GM12878 (cell line): ENCODE measurements at regions not wholly inside any gene's neighbourhood (a gene's known extent, or its start where the extent isn't known, plus 50 kb on each side); places are given as distances from the start of the nearest gene placed in this dataset.

ENCODE experiments used
- ATAC-seq: fragments of 200-7000 bp; cut with Tn5 transposase; 3 replicates; pipeline ENCODE4 v1.9.1; 2020; ENCODE audit warnings: mild to moderate bottlenecking, moderate library complexity
- BruUV-seq: library from RNA; stranded (reverse); fragments of 400-500 nt; replicated peaks from 2 replicates; lab custom pipeline; 2021; lab: Mats Ljungman, UMichigan
- CTCF ChIA-PET: fragments of 300-600 bp; sonication (Branson Sonifier 250); formaldehyde crosslinking; extraction: SDS; loops from one replicate; lab custom pipeline; 2021; ENCODE audit warnings: inconsistent platforms; lab: Yijun Ruan, JAX
- POLR2A ChIA-PET: fragments of 350-600 bp; formaldehyde crosslinking; extraction: SDS; loops from one replicate; lab custom pipeline; 2021; ENCODE audit warnings: inconsistent platforms; lab: Charles Lee
- RAD21 ChIA-PET: fragments of 300-600 bp; sonication (Branson Sonifier 250); formaldehyde crosslinking; loops from one replicate; lab custom pipeline; 2023; ENCODE audit warnings: antibody characterized with exemption; ENCODE audit not compliant: unreplicated experiment; lab: Charles Lee
- SMC1A ChIA-PET: fragments of 300-600 bp; sonication (Branson Sonifier 250); formaldehyde crosslinking; loops from one replicate; lab custom pipeline; 2023; ENCODE audit not compliant: unreplicated experiment, uncharacterized antibody; lab: Charles Lee
- DNase-seq: peaks from one replicate; pipeline ENCODE4 v3.0.0-alpha.2; 2011; ENCODE audit warnings: low read depth, low spot score
- FAIRE-seq: peaks from 3 replicates; lab custom pipeline; 2011; peaks lifted over from hg19 to GRCh38; lab: Jason Lieb, UNC
- H2AFZ ChIP-seq: 2 replicates; pipeline ENCODE4 v1.6.0; 2011; ENCODE audit warnings: low read depth, low read length, control low read depth; ENCODE audit not compliant: control insufficient read depth
- H3K27ac ChIP-seq: 2 replicates; pipeline ENCODE4 v1.5.1; 2011; ENCODE audit warnings: control low read depth; ENCODE audit not compliant: control insufficient read depth, insufficient read depth
- H3K27me3 ChIP-seq, 2 experiments: replicated peaks in 1 of 2; 2 replicates each; pipeline versions ENCODE4 v1.6.0 to v1.6.1; 2011; ENCODE audit warnings: low read length in 1 of 2; ENCODE audit not compliant: control insufficient read depth in 2 of 2, insufficient read depth in 2 of 2
- H3K36me3 ChIP-seq, 2 experiments: 2 replicates each; pipeline ENCODE4 v1.5.1; 2011; ENCODE audit warnings: low read length in 1 of 2; ENCODE audit not compliant: control insufficient read depth in 2 of 2, insufficient read depth in 2 of 2
- H3K4me1 ChIP-seq: 2 replicates; pipeline ENCODE4 v1.6.1; 2011; ENCODE audit warnings: mild to moderate bottlenecking, low read length, moderate library complexity, mixed read lengths; ENCODE audit not compliant: control insufficient read depth, insufficient read depth
- H3K4me2 ChIP-seq: 2 replicates; pipeline ENCODE4 v1.6.0; 2011; ENCODE audit warnings: control low read depth; ENCODE audit not compliant: control insufficient read depth, insufficient read depth
- H3K4me3 ChIP-seq: fragments of 200-600 bp; sonication (generic); 2 replicates; pipeline ENCODE4 v1.5.1; 2016
- H3K79me2 ChIP-seq: 2 replicates; pipeline ENCODE4 v1.6.0; 2011; ENCODE audit warnings: low read length; ENCODE audit not compliant: control insufficient read depth, insufficient read depth
- H3K9ac ChIP-seq: 2 replicates; pipeline ENCODE4 v1.8.0; 2011; ENCODE audit warnings: low read length, control low read depth, mixed read lengths; ENCODE audit not compliant: control insufficient read depth, insufficient read depth
- H3K9me3 ChIP-seq: replicated peaks from 3 replicates; pipeline ENCODE4 v1.5.1; 2011; ENCODE audit warnings: mild to moderate bottlenecking, low read length; ENCODE audit not compliant: control insufficient read depth, insufficient read depth
- H4K20me1 ChIP-seq: 2 replicates; pipeline ENCODE4 v1.6.0; 2011; ENCODE audit not compliant: control insufficient read depth, insufficient read depth
- ASH2L ChIP-seq: fragments of 300-600, 200-600 bp; sonication (generic); IDR thresholded peaks from 2 replicates; pipeline ENCODE4 v1.6.1; 2017; ENCODE audit warnings: low read depth, mild to moderate bottlenecking, borderline replicate concordance
- BHLHE40 ChIP-seq, 2 experiments: fragments of 450-650 bp in 1 of 2; IDR thresholded peaks; 2 replicates each; pipeline ENCODE4 v1.6.1; 2011 to 2017; ENCODE audit warnings: low read depth in 2 of 2, borderline replicate concordance in 1 of 2, improper control_type of control experiment in 1 of 2, low read length in 1 of 2, mild to moderate bottlenecking in 1 of 2
- IKZF1 ChIP-seq: fragments of 450-650 bp; conservative IDR thresholded peaks from 2 replicates; pipeline ENCODE4 v1.6.1; 2017; ENCODE audit warnings: antibody characterized with exemption, mild to moderate bottlenecking
- MEF2B ChIP-seq: fragments of 450-650 bp; IDR thresholded peaks from 2 replicates; pipeline ENCODE4 v1.6.1; 2018; ENCODE audit warnings: mild to moderate bottlenecking, moderate library complexity; ENCODE audit not compliant: partially characterized antibody, poor library complexity, severe bottlenecking
- PAX5 ChIP-seq: IDR thresholded peaks from 2 replicates; pipeline ENCODE4 v1.6.1; 2011; ENCODE audit warnings: low read depth, low read length, borderline replicate concordance
- RUNX3 ChIP-seq: IDR thresholded peaks from 2 replicates; pipeline ENCODE4 v1.6.1; 2012; ENCODE audit warnings: low read length, inconsistent platforms
- ZNF274 ChIP-seq: IDR thresholded peaks from one replicate; pipeline ENCODE4 v1.8.0; 2011; ENCODE audit not compliant: insufficient read length, insufficient read depth
- WGBS: methylation state at CpG from one replicate; pipeline ENCODE4 v1.1.6; 2016; ENCODE audit warnings: low lambda C conversion rate; ENCODE audit not compliant: insufficient replicate concordance, insufficient coverage; ENCODE audit errors: missing lambda C conversion rate; 5-methylcytosine and 5-hydroxymethylcytosine counted together
- in situ Hi-C: fragments of 300-500 bp; cut with MboI; formaldehyde crosslinking; loops from 9 replicates; pipeline ENCODE4 v1.14.3; 2018; ENCODE audit warnings: mixed read lengths
- intact Hi-C: fragments of 100-400 bp; cut with micrococcal nuclease; formaldehyde crosslinking; loops from one replicate; pipeline ENCODE4 v1.14.2; 2022; ENCODE audit not compliant: unreplicated experiment
- TF ChIP-seq, protein P1 (sequence below): fragments of 450-650 bp; IDR thresholded peaks from 2 replicates; pipeline ENCODE4 v1.6.1; 2017; ENCODE audit warnings: mild to moderate bottlenecking, moderate library complexity
- TF ChIP-seq, protein P2 (sequence below): fragments of 450-650 bp; formaldehyde crosslinking; IDR thresholded peaks from 2 replicates; pipeline ENCODE4 v1.4.0; 2022; ENCODE audit warnings: mild to moderate bottlenecking, moderate library complexity

DNA sequence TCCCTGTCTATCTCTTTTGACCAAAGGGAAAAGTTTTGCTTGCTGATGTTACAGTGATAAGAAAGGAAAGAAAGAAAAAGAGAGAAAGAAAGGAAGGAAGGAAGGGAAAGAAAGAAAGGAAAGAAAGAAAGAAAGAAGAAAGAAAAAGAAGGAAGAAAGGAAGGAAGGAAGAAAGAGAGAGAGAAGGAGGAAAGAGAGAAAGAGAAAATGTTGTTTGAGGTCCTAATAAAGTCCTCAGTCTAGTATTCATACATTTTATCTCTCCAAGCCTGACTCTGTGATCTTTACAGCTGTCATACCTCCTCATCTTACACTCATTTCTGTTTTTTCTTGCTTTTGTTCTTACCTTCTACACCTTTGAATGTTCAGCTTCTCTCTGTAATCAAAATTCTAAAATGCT, 111.4 kb upstream of the MBNL1 start (continued):
- TF ChIP-seq, protein P1, sequence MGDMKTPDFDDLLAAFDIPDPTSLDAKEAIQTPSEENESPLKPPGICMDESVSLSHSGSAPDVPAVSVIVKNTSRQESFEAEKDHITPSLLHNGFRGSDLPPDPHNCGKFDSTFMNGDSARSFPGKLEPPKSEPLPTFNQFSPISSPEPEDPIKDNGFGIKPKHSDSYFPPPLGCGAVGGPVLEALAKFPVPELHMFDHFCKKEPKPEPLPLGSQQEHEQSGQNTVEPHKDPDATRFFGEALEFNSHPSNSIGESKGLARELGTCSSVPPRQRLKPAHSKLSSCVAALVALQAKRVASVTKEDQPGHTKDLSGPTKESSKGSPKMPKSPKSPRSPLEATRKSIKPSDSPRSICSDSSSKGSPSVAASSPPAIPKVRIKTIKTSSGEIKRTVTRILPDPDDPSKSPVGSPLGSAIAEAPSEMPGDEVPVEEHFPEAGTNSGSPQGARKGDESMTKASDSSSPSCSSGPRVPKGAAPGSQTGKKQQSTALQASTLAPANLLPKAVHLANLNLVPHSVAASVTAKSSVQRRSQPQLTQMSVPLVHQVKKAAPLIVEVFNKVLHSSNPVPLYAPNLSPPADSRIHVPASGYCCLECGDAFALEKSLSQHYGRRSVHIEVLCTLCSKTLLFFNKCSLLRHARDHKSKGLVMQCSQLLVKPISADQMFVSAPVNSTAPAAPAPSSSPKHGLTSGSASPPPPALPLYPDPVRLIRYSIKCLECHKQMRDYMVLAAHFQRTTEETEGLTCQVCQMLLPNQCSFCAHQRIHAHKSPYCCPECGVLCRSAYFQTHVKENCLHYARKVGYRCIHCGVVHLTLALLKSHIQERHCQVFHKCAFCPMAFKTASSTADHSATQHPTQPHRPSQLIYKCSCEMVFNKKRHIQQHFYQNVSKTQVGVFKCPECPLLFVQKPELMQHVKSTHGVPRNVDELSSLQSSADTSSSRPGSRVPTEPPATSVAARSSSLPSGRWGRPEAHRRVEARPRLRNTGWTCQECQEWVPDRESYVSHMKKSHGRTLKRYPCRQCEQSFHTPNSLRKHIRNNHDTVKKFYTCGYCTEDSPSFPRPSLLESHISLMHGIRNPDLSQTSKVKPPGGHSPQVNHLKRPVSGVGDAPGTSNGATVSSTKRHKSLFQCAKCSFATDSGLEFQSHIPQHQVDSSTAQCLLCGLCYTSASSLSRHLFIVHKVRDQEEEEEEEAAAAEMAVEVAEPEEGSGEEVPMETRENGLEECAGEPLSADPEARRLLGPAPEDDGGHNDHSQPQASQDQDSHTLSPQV, result no peak
- no peak for TF ChIP-seq PAX5
- no peak for TF ChIP-seq BHLHE40 (IDR thresholded peaks at IDR 0.05; ENCODE audit: borderline replicate concordance in 1 of 2, low read depth in 2 of 2, low read length in 1 of 2)
- no peak for TF ChIP-seq RUNX3
- TF ChIP-seq MEF2B, result no peak

DNA sequence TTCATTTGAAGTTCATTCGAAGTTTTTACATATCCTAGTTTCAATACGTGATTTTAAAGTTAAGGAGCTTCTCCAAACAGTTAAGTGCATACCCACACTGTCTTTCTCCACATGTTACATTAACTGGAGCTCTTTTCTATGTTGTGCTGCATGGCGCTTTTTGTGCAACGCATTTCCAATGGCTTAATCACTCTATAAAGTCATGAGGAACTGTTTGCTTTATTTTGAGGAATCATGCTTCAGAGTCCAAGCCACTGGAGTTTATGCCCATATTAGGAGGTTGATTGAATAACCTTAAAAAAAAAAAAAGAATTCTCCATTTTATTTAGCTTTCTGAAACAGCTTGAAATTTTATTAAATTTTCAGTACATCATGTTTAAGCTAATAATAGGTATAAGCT, 109.4 kb upstream of the MBNL1 start:
- ChIA-PET RAD21 (interaction anchor here (0.7 kb wide), 1 partner anchor 88 kb away, joined by 3 read pairs; no protein-coding TSS in a partner anchor), POLR2A (interaction anchor here (0.6 kb wide), 1 partner anchor 247 kb away, joined by 3 read pairs; no protein-coding TSS in a partner anchor), SMC1A (interaction anchor here (0.8 to 2.0 kb wide), 8 partner anchors 15 to 289 kb away, joined by 3 to 5 read pairs (median 3); no protein-coding TSS in a partner anchor), CTCF (interaction anchor here (1.0 to 2.2 kb wide), 6 partner anchors 11 to 313 kb away, joined by 3 to 10 read pairs (median 6); no protein-coding TSS in a partner anchor)
- Histone ChIP-seq H3K36me3 (no peaks in the 10 kb centered on the region), H4K20me1 (no peaks in the 10 kb centered on the region), H3K4me2 (no peak overlapping the region), H3K9me3 (no peaks in the 10 kb centered on the region), H3K4me3 (no peak overlapping the region), H3K79me2 (no peaks in the 10 kb centered on the region), H3K27ac (no peak overlapping the region), H2AFZ (no peak overlapping the region), H3K9ac (no peak overlapping the region), H3K27me3 (no peaks in the 10 kb centered on the region), H3K4me1 (peaks cover 3% of the 10 kb centered on the region; the same call in 1 of the 2 replicates)
- in situ Hi-C loops (no loop called here), intact Hi-C loops (no loop called here)
- no peak for TF ChIP-seq IKZF1
- no peak for TF ChIP-seq ZNF274
- TF ChIP-seq, protein P2, sequence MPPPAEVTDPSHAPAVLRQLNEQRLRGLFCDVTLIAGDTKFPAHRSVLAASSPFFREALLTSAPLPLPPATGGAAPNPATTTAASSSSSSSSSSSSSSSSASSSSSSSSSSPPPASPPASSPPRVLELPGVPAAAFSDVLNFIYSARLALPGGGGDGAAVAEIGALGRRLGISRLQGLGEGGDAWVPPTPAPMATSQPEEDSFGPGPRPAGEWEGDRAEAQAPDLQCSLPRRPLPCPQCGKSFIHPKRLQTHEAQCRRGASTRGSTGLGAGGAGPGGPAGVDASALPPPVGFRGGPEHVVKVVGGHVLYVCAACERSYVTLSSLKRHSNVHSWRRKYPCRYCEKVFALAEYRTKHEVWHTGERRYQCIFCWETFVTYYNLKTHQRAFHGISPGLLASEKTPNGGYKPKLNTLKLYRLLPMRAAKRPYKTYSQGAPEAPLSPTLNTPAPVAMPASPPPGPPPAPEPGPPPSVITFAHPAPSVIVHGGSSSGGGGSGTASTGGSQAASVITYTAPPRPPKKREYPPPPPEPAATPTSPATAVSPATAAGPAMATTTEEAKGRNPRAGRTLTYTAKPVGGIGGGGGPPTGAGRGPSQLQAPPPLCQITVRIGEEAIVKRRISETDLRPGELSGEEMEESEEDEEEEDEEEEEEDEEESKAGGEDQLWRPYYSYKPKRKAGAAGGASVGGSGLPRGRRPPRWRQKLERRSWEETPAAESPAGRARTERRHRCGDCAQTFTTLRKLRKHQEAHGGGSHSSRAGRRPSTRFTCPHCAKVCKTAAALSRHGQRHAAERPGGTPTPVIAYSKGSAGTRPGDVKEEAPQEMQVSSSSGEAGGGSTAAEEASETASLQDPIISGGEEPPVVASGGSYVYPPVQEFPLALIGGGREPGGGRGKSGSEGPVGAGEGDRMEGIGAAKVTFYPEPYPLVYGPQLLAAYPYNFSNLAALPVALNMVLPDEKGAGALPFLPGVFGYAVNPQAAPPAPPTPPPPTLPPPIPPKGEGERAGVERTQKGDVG, result no peak
- TF ChIP-seq ASH2L, result no peak
- ATAC-seq, result no peak
- no TSS peak for BruUV-seq
- WGBS, result 86% methylated on average over 4 of the region's 4 CpGs
- no peak for DNase-seq
- no peak for FAIRE-seq
